GM18909 (cell line): ENCODE measurements at regions not wholly inside any gene's neighbourhood (a gene's known extent, or its start where the extent isn't known, plus 50 kb on each side); places are given as distances from the start of the nearest gene placed in this dataset.

Source experiments
- ATAC-seq: cut with Tn5 transposase; IDR thresholded peaks from one replicate; pipeline ENCODE4 v1.9.1; 2021; ENCODE audit warnings: mild to moderate bottlenecking; ENCODE audit not compliant: unreplicated experiment, poor library complexity

- no peak for ATAC-seq
Observed at GRCh38 chr7:17631061-17631460, 309.2 kb downstream of the SNX13 start.

- ATAC-seq = no peak
Observed at GRCh38 chr7:17632384-17632783, 307.9 kb downstream of the SNX13 start.

DNA sequence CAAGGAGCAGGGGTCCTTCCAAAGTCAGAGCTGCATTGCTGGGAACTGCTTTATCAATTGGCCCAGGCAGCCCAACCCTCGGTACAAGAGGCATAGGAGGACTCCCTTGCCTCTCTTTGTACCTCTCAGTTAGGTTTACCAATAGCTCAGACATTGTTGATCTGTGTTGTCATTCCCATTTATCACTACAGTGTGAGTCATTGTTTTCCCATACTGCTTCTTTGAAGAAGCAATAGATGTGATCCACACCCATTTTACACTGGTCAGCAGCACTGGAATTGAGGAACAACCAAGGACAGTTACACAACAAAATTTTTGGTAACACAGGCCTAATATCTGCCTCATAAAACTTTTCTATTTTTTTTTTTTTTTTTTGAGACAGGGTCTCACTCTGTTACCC lies 307.2 kb downstream of the SNX13 start:
- ATAC-seq = no peak

DNA sequence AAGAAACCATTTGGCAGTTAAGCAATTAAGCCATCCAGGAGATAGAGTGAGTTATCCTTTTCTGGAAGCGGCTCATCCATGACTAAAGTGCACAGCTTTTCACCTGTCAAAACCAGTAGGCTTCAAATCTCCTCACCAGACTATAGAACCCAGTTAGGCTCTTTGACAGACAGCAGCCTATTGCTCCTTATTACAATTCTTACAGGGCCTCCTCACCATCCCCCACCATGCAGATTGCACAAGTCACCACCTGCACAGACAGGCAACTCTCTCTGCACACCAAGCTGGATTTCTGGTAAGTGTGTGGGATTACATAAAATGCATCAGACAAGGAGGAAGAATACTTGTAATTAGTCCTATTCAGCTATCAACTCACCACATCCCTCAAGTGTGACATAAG lies 301.6 kb downstream of the SNX13 start:
- no peak for ATAC-seq

- ATAC-seq = peak; percentile 58
Observed at GRCh38 chr7:17640730-17641377, 299.4 kb downstream of the SNX13 start.

GRCh38 chr7:17645500-17645899 lies 294.8 kb downstream of the SNX13 start:
- no peak for ATAC-seq

- no peak for ATAC-seq
Observed at GRCh38 chr7:17646253-17646956, 293.9 kb downstream of the SNX13 start.

GRCh38 chr7:17651341-17651740 lies 289.0 kb downstream of the SNX13 start:
- ATAC-seq = no peak

GRCh38 chr7:17651863-17652385 lies 288.4 kb downstream of the SNX13 start:
- ATAC-seq = no peak

DNA sequence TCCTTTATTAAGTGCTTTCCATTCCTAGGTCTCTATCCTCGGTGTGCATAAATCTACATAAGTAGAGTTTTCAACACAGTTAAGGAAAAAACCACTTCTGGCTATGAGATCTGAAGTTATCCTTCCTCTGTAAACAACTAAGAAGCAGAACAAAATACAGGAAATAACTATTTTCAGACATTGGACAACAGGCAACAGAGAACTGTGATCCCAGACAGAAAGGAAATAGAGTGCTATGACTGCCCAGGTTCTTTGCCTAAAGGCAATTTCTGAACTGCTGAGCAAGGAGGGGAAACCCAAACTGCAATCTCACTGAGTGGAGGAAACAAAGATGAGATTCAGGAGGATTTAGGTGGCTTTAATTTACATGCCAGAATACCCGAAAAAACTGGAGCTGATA lies 285.4 kb downstream of the SNX13 start:
- no peak for ATAC-seq

- no peak for ATAC-seq
Observed at GRCh38 chr7:17659126-17659525, 281.2 kb downstream of the SNX13 start.

- no peak for ATAC-seq
Observed at GRCh38 chr7:17660116-17660515, 280.2 kb downstream of the SNX13 start.

GRCh38 chr7:17661982-17662585 lies 278.2 kb downstream of the SNX13 start:
- no peak for ATAC-seq

- no peak for ATAC-seq
Observed at GRCh38 chr7:17663061-17663675, 277.1 kb downstream of the SNX13 start.

DNA sequence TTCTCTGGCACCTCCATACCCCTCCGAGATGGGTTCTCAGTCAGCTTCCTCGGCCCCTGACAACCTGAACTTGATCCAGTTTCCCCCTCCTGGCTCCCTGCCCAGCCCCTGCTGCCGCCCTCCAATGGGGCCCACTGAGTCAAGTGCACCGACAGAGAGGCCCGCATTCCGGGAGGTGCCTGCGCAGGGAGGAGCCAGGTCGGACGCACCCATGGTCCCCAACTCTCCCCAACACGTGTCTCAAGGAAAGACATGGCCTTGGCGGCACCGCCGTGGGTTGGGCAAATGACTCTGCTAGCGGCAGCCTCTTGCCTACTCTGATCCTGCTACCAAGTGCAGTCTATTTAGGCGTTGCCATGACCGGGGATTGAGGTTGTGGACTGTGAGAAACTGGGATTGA lies 275.3 kb downstream of the SNX13 start:
- no peak for ATAC-seq

GRCh38 chr7:17668122-17668521 lies 272.2 kb downstream of the SNX13 start:
- ATAC-seq = peak; percentile 68

- ATAC-seq = no peak
Observed at GRCh38 chr7:17669204-17669603, 271.1 kb downstream of the SNX13 start.

GRCh38 chr7:17671956-17672355 lies 268.3 kb downstream of the SNX13 start:
- no peak for ATAC-seq

DNA sequence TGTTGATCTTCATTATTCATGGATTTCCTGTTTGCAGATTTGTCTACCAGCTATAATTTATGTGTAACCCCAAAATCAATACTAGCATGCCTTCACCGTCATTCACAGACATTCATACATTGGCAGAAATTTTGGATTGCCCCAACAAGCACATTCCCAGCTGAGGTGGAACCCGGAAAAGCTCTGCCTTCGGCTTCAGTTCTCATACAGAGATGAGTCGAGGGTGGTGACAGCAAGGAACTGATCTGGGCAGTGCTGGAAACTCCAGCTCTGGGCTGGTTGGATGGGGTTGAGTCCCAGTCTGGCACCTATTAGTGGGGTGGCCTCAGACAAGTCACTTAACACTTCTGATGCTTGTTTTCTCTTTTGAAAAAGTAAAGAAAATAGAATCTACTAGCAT lies 267.5 kb downstream of the SNX13 start:
- no peak for ATAC-seq

- ATAC-seq = no peak
Observed at GRCh38 chr7:17674166-17674942, 265.9 kb downstream of the SNX13 start.
